Liver (tissue), 8 donors: ENCODE measurements at regions not wholly inside any gene's neighbourhood (a gene's known extent, or its start where the extent isn't known, plus 50 kb on each side); places are given as distances from the start of the nearest gene placed in this dataset.

Source experiments
- DNase-seq: peaks from one replicate; pipeline ENCODE4 v3.0.0-alpha.2; 2017; ENCODE audit warnings: low spot score
- H3K27ac ChIP-seq, 2 donors: one replicate each; pipeline ENCODE4 v1.7.0; 2013; ENCODE audit warnings: inconsistent platforms in 2 of 2, low read length in 2 of 2, control low read depth in 1 of 2, low read depth in 1 of 2, mild to moderate bottlenecking in 1 of 2
- H3K27me3 ChIP-seq, 4 donors: one replicate each; pipeline versions ENCODE4 v1.6.1 to v1.7.0; 2013; ENCODE audit warnings: low read length in 3 of 4, inconsistent platforms in 1 of 4, mild to moderate bottlenecking in 1 of 4, moderate library complexity in 1 of 4; ENCODE audit not compliant: control insufficient read depth in 4 of 4, insufficient read depth in 4 of 4
- H3K36me3 ChIP-seq, 4 donors: one replicate each; pipeline versions ENCODE4 v1.6.1 to v1.7.0; 2013; ENCODE audit warnings: low read length in 3 of 4, mild to moderate bottlenecking in 3 of 4, low read depth in 1 of 4, moderate library complexity in 1 of 4; ENCODE audit not compliant: control insufficient read depth in 4 of 4, insufficient read depth in 3 of 4
- H3K4me1 ChIP-seq, 4 donors: one replicate each; pipeline versions ENCODE4 v1.6.1 to v1.7.0; 2013; ENCODE audit warnings: low read length in 3 of 4, mild to moderate bottlenecking in 3 of 4, moderate library complexity in 1 of 4; ENCODE audit not compliant: control insufficient read depth in 4 of 4, insufficient read depth in 4 of 4
- H3K4me3 ChIP-seq, 3 donors: one replicate each; pipeline versions ENCODE4 v1.6.1 to v1.7.0; 2013; ENCODE audit warnings: low read length in 3 of 3, control low read depth in 1 of 3, low read depth in 1 of 3, mild to moderate bottlenecking in 1 of 3
- H3K9ac ChIP-seq, 2 donors: one replicate each; pipeline ENCODE4 v1.7.0; 2013; ENCODE audit warnings: low read length in 2 of 2, mild to moderate bottlenecking in 2 of 2, moderate library complexity in 2 of 2, control low read depth in 1 of 2, low read depth in 1 of 2
- H3K9me3 ChIP-seq, 4 donors: one replicate each; pipeline versions ENCODE4 v1.6.1 to v1.7.0; 2013; ENCODE audit warnings: low read length in 3 of 4; ENCODE audit not compliant: control insufficient read depth in 4 of 4
- EGR1 ChIP-seq, 2 donors: IDR thresholded peaks; 2 replicates each; pipeline ENCODE4 v1.6.1; 2016 to 2018; ENCODE audit warnings: antibody characterized with exemption in 2 of 2, low read depth in 2 of 2
- FOXA1 ChIP-seq: IDR thresholded peaks from 2 replicates; pipeline ENCODE4 v1.6.1; 2016; ENCODE audit warnings: antibody characterized with exemption
- FOXA2 ChIP-seq: IDR thresholded peaks from 2 replicates; pipeline ENCODE4 v1.6.1; 2016; ENCODE audit warnings: antibody characterized with exemption
- GABPA ChIP-seq, 2 donors: IDR thresholded peaks in 1 of 2; conservative IDR thresholded peaks in 1 of 2; 2 replicates each; pipeline ENCODE4 v1.6.1; 2016; ENCODE audit warnings: antibody characterized with exemption in 2 of 2, mild to moderate bottlenecking in 1 of 2, moderate library complexity in 1 of 2
- HNF4A ChIP-seq, 2 donors: conservative IDR thresholded peaks; 2 replicates each; pipeline ENCODE4 v1.6.1; 2016; ENCODE audit warnings: antibody characterized with exemption in 2 of 2, mild to moderate bottlenecking in 2 of 2
- JUND ChIP-seq, 2 donors: IDR thresholded peaks; 2 replicates each; pipeline ENCODE4 v1.6.1; 2016; ENCODE audit warnings: antibody characterized with exemption in 2 of 2
- RAD21 ChIP-seq, 2 donors: IDR thresholded peaks; 2 replicates each; pipeline ENCODE4 v1.6.1; 2016; ENCODE audit warnings: antibody characterized with exemption in 2 of 2, mild to moderate bottlenecking in 2 of 2
- RXRA ChIP-seq, 2 donors: IDR thresholded peaks; 2 replicates each; pipeline ENCODE4 v1.6.1; 2017 to 2018; ENCODE audit warnings: antibody characterized with exemption in 2 of 2, mild to moderate bottlenecking in 1 of 2
- SP1 ChIP-seq: IDR thresholded peaks from 2 replicates; pipeline ENCODE4 v1.6.1; 2018; ENCODE audit warnings: antibody characterized with exemption, mild to moderate bottlenecking
- TAF1 ChIP-seq: conservative IDR thresholded peaks from 2 replicates; pipeline ENCODE4 v1.6.1; 2016; ENCODE audit warnings: antibody characterized with exemption, mild to moderate bottlenecking
- WGBS: extraction: QIAGEN DNeasy Blood & Tissue Kit; methylation state at CpG from one replicate; pipeline ENCODE4 v1.1.7; 2013; 5-methylcytosine and 5-hydroxymethylcytosine counted together
- TF ChIP-seq, protein P1 (sequence below): IDR thresholded peaks from 2 replicates; pipeline ENCODE4 v1.6.1; 2016; ENCODE audit warnings: antibody characterized with exemption
- TF ChIP-seq, protein P2 (sequence below): IDR thresholded peaks from 2 replicates; pipeline ENCODE4 v1.6.1; 2016; ENCODE audit warnings: antibody characterized with exemption, mild to moderate bottlenecking
- TF ChIP-seq, protein P3 (sequence below): fragments of 150-350 bp; IDR thresholded peaks from 2 replicates; pipeline ENCODE4 v1.5.1; 2017; ENCODE audit warnings: improper control_type of control experiment, low read depth, low read length; ENCODE audit not compliant: missing input control
- donor health status: healthy.
- donor health status: healthy.
- donor health status: healthy.
- donor health status: healthy.
- donor health status: healthy.

DNA sequence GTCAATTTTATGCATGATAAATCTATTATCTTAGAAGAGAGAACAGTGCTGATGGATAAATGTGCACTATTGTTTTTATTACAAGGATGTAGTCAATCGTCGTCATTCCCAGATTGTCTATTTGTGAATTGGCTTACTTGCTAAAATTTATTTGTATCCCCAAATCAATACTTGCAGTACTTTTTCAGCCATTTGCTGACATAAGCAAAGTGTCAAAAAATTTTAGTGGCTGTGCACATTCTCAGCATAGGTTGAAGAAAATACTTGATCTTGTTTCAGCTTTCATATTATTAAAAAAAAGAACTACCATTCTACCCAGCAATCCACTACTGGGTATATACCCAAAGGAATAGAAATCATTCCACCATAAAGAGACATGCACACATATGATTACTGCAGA is 477.9 kb upstream of the CA10 start:
- no peak for DNase-seq
- H3K4me3 ChIP-seq: no peak overlapping the region
- no peak for TF ChIP-seq RXRA (IDR thresholded peaks at IDR 0.05)
- TF ChIP-seq HNF4A (conservative IDR thresholded peaks at IDR 0.05): no peak
- no peaks in the 10 kb centered on the region for H3K9me3 ChIP-seq
- no peaks in the 10 kb centered on the region for H3K4me1 ChIP-seq
- WGBS: 80% methylated on average over 2 of the region's 2 CpGs
- no peak overlapping the region for H3K9ac ChIP-seq
- no peaks in the 10 kb centered on the region for H3K27me3 ChIP-seq
- H3K27ac ChIP-seq: no peak overlapping the region
- no peaks in the 10 kb centered on the region for H3K36me3 ChIP-seq

DNA sequence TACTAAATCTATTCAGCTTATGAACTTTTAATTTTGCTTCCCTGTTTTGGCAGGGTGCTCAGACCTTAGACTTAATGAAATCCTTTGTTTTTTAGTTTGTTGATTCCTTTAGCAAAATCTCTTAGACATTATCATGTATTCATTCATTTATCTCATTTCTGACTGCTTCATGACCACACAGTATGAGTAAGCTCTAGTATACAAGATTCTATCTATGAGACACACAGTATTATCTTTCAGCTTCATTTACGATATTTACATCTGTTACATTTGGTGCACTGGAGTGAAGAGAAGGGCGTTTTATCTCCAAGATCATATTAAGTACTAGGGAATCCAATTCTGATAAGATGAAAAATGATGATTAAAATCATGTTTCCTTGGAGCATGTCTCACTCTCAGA is 448.1 kb upstream of the CA10 start:
- 68% methylated on average over 2 of the region's 2 CpGs for WGBS
- no peak overlapping the region for H3K27ac ChIP-seq
- DNase-seq: no peak
- no peak overlapping the region for H3K4me3 ChIP-seq
- no peaks in the 10 kb centered on the region for H3K4me1 ChIP-seq
- H3K27me3 ChIP-seq: peaks cover 0 to 3% (median 0%) of the 10 kb centered on the region in 4 donors
- TF ChIP-seq, protein P1, sequence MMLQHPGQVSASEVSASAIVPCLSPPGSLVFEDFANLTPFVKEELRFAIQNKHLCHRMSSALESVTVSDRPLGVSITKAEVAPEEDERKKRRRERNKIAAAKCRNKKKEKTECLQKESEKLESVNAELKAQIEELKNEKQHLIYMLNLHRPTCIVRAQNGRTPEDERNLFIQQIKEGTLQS: no peak
- TF ChIP-seq HNF4A (conservative IDR thresholded peaks at IDR 0.05) (no peak), FOXA1 (no peak), SP1 (no peak), JUND (IDR thresholded peaks at IDR 0.05) (no peak), FOXA2 (no peak), RXRA (IDR thresholded peaks at IDR 0.05) (no peak)
- TF ChIP-seq, protein P2, sequence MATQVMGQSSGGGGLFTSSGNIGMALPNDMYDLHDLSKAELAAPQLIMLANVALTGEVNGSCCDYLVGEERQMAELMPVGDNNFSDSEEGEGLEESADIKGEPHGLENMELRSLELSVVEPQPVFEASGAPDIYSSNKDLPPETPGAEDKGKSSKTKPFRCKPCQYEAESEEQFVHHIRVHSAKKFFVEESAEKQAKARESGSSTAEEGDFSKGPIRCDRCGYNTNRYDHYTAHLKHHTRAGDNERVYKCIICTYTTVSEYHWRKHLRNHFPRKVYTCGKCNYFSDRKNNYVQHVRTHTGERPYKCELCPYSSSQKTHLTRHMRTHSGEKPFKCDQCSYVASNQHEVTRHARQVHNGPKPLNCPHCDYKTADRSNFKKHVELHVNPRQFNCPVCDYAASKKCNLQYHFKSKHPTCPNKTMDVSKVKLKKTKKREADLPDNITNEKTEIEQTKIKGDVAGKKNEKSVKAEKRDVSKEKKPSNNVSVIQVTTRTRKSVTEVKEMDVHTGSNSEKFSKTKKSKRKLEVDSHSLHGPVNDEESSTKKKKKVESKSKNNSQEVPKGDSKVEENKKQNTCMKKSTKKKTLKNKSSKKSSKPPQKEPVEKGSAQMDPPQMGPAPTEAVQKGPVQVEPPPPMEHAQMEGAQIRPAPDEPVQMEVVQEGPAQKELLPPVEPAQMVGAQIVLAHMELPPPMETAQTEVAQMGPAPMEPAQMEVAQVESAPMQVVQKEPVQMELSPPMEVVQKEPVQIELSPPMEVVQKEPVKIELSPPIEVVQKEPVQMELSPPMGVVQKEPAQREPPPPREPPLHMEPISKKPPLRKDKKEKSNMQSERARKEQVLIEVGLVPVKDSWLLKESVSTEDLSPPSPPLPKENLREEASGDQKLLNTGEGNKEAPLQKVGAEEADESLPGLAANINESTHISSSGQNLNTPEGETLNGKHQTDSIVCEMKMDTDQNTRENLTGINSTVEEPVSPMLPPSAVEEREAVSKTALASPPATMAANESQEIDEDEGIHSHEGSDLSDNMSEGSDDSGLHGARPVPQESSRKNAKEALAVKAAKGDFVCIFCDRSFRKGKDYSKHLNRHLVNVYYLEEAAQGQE: no peak
- TF ChIP-seq, protein P3, sequence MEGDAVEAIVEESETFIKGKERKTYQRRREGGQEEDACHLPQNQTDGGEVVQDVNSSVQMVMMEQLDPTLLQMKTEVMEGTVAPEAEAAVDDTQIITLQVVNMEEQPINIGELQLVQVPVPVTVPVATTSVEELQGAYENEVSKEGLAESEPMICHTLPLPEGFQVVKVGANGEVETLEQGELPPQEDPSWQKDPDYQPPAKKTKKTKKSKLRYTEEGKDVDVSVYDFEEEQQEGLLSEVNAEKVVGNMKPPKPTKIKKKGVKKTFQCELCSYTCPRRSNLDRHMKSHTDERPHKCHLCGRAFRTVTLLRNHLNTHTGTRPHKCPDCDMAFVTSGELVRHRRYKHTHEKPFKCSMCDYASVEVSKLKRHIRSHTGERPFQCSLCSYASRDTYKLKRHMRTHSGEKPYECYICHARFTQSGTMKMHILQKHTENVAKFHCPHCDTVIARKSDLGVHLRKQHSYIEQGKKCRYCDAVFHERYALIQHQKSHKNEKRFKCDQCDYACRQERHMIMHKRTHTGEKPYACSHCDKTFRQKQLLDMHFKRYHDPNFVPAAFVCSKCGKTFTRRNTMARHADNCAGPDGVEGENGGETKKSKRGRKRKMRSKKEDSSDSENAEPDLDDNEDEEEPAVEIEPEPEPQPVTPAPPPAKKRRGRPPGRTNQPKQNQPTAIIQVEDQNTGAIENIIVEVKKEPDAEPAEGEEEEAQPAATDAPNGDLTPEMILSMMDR: no peak
- no peaks in the 10 kb centered on the region for H3K36me3 ChIP-seq
- no peaks in the 10 kb centered on the region for H3K9me3 ChIP-seq
- H3K9ac ChIP-seq: no peak overlapping the region

DNA sequence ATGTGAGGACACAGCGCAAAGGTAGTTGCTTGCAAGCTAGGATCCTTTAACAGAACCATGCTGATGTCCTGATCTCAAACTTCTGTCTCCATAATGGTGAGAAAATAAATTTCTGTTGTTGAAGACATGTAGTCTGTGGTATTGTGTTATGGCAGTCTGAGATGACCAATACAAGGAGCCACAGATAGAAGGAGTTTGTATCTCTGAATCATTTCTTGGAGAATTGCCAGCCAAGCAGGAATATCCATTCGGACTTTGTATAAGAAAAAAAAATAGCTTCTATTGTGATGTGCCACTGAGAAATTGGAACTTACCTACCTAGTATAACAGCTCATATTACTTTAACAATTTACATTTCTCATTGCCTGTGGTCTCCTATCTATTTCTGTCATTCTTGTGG is 447.6 kb upstream of the CA10 start:
- Histone ChIP-seq H3K4me3 (no peak overlapping the region), H3K4me1 (no peaks in the 10 kb centered on the region), H3K27me3 (peaks cover 0 to 3% (median 0%) of the 10 kb centered on the region in 4 donors), H3K9ac (no peak overlapping the region), H3K9me3 (no peaks in the 10 kb centered on the region), H3K27ac (no peak overlapping the region), H3K36me3 (no peaks in the 10 kb centered on the region)
- DNase-seq: no peak
- WGBS: 41% methylated on average over 2 of the region's 2 CpGs
- TF ChIP-seq, protein P1: no peak
- TF ChIP-seq HNF4A (conservative IDR thresholded peaks at IDR 0.05) (no peak), RAD21 (IDR thresholded peaks at IDR 0.05) (no peak), TAF1 (no peak), FOXA2 (no peak), EGR1 (IDR thresholded peaks at IDR 0.05; ENCODE audit: low read depth in 2 of 2) (no peak), GABPA (IDR thresholded peaks at IDR 0.05 in 1 of 2, conservative IDR thresholded peaks at IDR 0.05 in 1 of 2) (no peak), SP1 (no peak)
